GM21529 (cell line): ENCODE measurements at regions not wholly inside any gene's neighbourhood (a gene's known extent, or its start where the extent isn't known, plus 50 kb on each side); places are given as distances from the start of the nearest gene placed in this dataset.
"Not testable (repeated sequence)": the region's sequence is repeated elsewhere in the genome, so short reads cannot be mapped to it uniquely, and the experiment has no call there.

Experiments
- ATAC-seq: cut with Tn5 transposase; IDR thresholded peaks from one replicate; pipeline ENCODE4 v1.9.1; 2021; ENCODE audit not compliant: unreplicated experiment

DNA sequence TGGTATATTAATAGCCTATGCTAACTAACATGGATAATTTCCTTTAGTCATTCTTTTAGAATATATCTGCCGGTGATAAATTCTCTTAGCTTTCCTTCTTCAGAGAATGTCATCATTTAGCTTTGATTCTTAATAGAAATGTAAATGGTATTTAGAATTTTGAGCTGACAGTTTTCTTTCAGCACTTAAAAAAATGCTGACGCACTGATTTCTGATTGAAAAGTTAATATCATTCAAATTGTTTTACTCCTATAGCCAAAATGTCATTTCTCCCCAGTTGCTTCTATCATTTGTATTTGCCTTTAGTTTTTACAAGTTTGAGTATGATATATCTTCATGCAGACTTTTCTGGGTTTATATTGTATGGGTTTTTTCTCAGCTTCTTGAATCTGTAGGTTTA, 668.0 kb downstream of the LTN1 start:
- ATAC-seq, result no peak

DNA sequence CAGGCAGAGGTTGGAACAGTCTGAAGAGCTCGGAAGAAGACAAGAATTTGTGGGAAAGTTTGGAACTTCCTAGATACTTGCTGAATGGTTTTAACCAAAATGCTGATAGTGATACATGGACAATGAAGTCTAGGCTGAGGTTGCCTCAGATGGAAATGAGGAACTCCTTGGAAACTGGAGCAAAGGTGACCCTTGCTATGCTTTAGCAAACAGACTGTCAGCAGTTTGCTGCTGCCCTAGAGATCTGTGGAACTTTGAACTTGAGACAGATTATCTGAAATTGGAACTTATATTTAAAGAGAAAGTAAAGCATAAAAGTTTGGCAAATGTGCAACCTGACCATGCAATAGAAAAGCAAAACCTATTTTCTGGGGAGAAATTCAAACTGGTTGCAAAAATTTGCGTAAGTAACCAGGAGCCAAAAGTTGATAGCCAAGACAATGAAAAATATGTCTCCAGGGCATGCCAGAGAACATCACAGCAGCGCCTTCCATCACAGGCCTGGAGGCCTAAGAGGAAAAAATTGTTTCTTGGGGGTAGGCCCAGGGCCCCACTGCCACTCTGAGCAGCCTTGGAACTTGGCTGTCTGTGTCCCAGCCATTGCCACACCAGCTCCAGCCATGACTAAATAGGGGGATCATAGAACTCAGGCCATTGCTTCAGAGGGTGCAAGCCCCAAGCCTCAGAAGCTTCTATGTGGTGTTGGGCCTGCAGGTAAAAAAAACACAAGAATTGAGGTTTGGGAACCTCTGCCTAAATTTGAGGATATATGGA, 675.3 kb downstream of the LTN1 start:
- no peak for ATAC-seq

DNA sequence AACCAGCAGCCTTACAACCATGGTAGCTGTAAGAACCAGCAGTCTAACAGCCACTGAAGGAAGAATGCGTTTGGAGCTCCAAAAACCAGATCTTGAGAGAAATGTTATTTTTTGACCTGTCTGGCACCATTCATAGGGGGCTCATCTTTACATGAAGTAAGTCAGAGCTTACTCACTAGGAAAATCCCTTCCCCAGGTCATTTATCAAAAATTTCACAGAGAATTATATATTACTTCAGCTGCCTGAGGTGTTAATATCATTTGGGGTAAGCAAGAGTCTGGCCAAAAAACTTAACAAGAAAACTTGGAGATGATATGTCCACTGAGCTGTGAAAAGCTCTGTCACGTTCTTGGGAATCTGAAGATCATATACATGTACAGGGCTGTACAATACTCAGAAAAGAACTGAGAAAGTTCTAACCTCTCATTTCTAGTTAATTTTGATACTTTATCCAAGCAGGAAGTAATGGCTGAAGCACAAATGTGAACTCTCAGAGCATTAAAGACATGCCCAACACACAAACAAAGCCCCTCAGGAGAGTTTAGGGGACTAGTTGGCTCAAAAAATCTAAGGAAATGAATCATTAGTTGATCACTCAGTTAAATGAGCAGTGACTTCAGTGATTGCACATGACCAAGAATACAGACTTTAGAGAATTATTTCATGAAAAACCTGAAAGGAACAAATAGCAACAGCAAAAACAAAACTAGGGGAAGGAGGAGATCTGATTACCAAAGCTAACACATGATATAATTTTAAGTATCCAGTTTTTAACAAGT, 681.1 kb downstream of the LTN1 start:
- ATAC-seq, result no peak

DNA sequence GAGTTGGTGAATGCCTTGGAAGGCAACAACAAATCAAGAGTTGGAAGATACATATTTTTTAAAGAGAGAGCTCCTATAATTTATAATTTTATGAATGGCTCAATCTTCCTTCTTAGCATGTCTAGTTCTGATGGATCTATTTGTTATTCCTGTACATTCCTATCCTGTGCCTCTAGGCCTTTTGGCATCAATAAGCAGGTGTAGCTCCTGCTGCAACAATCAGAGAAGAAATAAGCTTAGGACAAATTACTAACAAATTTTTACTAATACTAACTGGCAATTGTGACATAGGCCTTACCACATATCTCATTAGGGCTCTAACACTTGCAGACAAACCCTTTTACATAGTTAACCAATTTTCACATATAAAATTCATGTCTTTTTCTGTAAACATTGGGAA, 682.0 kb downstream of the LTN1 start:
- no peak for ATAC-seq

DNA sequence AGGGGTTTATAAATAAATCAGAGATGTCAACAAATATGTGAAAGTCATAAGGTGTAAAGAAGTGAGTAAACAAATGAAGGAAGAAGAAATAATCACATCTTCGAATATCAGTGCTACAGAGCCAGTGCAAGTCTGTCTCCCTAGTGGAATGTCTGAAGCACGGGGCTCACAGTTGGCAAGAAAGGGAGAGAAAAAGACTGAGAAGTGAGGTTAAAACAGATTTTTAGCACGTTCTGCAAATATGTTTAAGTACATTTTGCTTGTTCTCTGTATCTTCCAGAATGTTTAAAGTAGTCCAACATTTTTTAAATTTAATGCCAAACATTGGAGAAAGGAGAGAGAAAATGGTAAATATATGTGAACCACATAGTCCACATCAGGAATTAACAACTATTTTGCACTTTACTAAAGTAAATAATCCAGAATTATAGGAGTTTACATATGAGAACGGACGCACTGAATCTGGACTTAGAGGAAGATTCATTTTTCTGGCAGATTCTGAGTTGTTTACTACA, 682.4 kb downstream of the LTN1 start:
- no peak for ATAC-seq

DNA sequence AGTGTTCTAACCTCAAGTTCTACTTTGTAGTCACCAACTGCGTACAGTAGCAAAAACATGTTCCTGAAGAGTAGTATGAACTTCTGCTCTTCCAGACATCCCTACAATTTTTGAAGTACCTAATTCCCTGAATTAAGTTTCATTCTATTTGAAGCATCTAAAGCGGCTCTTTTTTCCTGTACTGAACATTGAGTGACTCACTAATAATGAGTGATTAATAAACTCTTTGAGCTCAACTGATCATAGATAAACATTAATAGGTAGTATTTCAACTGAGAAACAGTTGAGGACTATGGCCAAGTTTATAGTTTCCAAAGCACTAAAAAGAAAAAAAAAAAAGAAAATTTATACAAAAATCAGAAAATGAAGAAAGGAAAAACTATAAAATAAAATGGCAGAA, 683.1 kb downstream of the LTN1 start:
- no peak for ATAC-seq

DNA sequence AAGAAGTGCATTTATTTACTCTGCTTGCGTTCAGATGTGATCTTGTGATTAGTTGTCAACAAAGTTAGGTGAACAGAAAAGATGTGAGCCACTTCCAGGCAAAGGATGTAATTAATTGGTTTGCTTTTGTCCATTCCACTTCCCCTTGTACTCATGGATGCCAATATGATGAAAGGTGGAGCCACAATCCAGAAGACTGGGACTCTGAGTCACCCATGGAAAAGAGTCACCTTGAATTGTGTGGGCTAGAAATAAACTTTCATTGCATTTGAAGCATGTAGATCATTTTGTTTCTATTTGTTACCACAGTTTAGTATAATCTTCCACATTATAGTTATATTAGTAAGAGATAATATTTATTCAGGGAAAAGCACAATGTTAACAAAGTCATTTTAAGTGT, 684.2 kb downstream of the LTN1 start:
- ATAC-seq, result no peak

DNA sequence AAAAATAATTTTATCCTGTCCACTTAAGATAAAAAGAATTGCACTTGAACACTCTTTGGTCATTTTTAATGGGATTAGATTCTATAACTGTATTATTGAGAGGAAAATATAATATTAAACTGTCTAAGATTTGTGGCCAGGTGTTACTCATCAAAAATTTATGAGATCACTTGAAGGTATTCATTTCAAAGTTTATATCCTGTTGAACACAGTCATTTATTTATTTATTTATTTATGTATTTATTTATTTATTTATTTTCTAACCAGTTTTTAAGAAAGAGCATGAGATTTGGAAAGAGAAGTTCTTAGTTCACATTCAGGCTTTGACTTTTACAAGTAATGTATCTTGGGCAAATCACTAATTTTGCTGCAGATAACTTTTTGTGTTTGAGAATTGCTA, 692.7 kb downstream of the LTN1 start:
- ATAC-seq, result no peak

DNA sequence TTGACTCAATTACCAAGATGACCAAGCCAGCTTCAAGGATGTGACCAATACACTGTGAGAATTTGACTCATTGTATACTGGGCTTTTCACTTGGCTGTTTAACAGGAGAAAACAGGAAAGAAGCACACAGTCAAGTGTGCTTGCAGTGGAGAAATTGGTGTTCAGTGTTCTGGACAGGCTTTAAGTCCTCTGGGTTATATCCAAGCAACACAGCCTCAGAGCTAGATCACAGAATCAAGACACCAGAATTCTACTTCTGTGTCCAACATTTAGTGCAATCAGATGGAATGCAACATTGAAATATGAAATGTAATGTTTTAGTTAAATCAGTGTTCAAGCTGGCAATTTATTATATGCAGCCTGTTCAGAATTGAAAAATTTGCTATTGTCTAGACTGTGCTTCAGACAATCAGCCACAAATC, 694.4 kb downstream of the LTN1 start:
- ATAC-seq, result no peak

DNA sequence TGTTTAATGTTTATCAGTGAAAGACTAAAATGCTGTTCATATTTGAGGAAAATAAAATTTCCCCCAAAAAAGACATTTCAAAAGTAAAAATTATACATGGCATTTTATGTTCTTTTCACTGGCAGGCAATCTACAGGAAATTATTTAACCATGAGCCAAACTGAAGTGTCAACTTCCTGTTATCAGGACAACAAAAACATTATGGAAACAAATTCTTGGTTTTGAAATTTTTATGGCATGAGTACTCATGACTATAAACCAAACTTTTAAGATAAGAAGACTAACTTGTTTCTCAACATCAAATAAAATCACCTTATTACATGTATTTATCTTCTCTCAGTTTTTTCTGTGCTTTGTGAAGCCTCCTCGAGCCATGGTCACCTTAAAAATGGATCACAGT, 698.6 kb downstream of the LTN1 start:
- ATAC-seq, result no peak

DNA sequence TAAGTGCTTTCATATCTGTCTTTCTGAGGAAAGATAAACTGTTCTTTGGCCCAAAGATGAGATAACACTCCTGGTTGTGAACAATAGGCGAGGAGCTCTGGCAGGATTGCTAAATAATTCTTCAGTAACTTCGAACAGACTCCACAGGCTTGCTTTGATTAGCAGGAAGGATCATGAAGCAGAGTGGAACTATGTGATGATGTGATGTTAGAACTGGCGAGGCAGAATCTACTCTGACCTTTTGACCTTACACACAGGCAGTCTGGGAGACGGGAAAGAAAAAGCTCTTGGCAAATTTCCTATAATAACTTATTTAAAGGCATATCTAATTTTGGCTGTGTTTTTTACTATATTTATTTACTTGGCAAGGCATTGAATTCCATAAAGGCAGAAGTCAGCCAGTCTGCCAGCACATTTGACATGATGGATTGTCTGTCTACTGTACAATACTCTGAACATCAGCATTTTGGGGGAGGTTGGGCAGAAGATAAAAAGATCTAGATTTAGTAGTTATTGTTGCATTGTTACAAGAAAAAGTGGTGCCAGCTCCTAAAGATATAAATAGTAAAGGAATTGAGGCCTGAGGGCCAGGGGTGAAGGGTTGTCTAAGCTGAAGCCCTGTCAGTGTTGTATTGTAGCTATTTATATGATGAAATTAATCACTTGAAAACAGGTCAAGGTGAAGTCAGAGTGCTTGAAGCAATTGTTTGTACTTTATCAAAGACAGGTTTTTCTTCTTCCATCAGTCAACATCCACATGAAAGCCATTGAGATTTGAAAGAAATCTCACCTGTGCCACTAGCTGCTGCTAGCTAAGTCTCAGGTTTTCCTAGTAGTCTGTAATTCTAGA, 708.8 kb downstream of the LTN1 start:
- ATAC-seq, result no peak

DNA sequence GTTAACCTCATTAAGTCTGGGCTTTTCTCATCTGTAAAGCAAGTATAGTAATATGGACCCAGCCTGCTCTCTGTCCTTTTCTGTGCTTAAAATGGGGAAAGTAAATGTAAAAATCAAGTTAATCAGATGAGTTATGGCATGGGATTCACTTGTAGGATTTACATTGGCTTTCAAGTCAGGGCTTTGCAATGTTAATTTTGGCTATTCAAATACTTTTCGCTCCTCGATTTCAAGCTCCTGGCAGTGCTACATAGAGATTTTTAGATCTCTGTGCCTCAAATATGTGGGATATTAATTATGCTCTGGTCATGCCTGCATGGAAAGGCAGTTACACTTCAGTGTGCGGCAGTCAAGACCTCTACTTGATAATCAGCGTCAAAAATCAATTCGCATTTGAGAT, 709.8 kb downstream of the LTN1 start:
- no peak for ATAC-seq

DNA sequence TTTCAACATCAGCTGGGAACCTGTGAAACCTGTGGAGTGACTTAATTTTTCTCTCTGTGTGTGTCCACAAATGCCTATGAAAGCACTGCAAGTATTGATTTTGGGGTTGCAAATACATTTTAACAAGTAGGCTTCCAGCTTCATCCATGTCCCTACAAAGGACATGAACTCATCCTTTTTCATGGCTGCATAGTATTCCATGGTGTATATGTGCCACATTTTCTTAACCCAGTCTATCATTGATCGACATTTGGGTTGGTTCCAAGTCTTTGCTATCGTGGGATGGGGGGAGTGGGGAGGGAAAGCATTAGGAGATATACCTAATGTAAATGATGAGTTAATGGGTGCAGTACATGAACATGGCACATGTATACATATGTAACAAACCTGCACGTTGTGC, 711.3 kb downstream of the LTN1 start:
- ATAC-seq, result not testable (repeated sequence)

DNA sequence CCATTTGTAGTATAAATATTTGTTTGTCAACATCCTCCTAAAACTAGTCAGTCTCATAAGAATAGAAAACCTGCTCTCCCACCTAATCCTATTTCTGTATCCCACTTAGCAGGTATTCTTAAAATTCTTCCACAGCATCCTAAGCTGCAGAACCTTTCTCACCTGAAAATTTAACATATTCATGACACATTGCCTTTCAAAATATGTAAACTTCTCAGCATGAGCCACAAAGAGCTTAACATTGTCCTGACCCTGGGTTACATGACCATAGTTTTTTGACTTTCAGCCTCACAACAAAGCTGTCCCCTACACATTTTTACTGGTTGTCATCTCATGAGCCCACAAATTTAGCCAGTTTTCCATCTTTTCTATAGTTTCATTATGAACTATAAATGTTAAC, 712.1 kb downstream of the LTN1 start:
- no peak for ATAC-seq

DNA sequence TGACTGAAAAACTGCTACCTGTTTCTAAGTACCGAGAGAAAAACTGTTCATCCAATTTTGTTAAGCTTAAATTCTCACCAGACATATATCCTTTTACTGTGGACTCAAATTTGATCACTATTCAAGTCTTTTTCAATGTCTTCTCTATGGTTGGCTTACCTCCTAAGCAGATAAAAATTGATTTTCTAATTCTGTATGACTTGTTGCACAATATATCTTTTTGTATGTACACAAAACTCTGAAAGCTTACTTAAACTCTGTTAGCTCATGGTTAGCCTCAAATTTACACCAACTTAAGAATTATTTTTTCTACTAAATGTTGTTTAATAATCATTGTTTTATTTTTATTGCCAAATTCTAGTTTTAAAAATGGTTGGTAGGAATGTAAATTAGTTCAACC, 715.4 kb downstream of the LTN1 start:
- no peak for ATAC-seq

DNA sequence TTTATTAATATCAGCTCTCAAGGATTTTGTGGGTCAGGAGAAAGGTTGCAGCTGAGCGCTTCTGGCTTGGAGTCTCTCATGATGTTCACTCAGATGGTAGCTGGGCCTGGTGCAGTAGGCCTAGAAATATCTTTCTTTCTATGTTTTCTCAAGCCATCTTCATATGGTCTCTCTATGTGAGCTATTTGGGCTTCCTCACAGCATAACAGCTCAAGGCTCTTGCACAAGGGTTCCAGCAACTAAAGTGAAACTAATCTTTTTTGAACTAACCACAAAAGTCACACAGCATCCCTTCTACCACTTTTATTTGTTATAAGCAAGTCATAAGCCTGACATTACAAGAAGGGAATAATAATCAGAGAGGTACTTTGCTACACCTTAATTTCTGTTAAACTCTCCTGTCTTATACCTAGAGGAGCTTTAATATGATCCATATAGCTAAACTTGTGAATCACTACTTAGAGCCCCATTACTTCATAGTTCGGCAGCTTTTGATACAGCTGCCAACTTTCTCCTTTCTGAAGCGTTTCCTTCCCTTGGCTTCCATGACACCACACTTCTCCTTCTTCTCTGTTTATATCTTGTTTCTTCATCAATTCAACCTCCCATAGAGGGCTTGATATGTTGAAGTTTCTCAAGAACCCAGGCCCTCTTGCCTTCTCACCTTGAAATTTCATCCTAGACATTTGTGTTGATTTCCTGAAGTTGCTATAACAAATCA, 720.2 kb downstream of the LTN1 start:
- ATAC-seq, result no peak

DNA sequence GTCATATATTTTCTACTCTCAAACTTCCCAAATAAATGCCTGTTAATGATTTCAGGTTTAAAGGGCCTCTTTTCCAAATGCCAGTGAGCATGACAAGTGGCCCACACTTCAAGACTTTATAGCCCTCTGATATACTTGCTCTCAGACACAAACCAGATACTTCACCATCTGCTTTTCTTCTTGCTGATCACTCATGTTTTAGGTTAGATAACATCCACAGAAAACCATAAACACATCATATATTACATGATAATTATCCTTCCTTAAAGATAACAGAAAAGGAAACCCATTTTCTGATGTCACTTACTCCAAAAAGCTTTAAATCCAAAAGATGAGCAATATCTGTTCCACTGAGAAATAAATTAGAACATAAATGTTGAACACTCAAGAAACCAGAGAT, 723.5 kb downstream of the LTN1 start:
- ATAC-seq, result no peak

DNA sequence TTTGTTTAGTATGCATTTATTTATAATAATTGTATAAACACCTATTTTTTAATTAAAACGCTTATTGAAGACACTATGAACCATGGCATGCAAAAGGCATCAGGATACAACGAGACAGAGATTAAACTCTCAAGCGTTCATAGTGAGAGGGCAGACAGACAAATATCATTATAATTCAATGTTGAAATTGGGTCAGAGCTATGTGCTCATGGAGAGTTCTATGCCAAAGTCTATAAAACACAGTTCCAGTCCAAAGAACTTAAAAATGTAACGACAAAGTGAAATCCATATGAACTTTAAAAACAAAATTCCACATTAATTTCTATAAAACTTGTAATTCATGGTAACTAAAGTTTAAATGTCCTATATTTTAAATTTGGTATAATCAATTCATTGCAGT, 724.0 kb downstream of the LTN1 start:
- no peak for ATAC-seq

DNA sequence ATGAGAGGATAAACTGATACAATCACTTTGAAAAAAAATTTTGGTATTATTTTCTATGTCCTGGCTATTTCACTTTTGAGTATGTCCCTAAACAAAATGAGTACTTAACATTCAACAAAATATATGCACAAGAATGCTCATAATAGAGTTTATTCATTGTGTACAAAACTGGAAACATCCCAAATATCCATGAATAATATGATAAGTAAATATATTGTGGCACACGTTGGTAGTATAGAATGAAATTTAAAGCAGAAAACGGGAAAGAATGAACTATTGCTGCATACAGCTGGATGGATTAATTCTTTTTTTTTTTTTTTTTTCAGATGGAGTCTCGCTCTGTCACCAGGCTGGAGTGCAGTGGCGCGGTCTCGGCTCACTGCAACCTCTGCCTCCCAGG, 725.2 kb downstream of the LTN1 start:
- ATAC-seq, result no peak

DNA sequence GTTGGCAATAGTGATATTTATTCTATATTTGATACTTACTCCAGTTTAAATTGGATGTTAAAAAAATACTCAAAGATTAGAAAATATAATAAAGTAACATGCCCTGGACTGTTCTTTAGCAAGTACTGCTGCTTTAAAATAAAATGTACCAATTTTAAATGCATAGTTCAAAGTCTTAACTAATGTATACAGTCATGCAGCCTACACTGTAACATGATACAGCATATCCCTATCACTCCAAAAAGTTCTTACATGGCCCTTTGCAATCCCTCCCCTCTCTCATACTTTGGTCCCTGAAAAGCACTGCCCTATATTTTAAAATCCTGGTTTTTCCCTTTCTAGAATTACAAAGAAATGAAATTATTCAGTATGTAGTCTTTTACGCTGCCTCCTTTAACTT, 726.6 kb downstream of the LTN1 start:
- ATAC-seq, result no peak

DNA sequence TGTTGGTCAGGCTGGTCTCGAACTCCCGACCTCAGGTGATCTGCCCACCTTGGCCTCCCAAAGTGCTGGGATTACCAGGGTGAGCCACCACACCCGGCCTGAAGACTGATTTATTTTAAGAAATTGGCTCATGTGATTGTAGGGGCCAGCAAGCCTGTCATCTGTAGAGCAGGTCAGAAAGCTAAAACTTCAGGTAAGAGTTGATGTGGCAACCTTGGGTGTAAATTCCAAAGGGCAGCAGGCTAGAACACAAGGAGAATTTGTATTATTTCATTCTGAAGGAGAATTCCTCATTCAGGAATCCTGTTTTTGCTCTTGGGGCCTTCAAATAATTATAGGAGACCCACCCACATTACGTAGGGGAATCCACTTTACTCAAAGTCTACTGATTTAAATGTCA, 728.7 kb downstream of the LTN1 start:
- ATAC-seq, result no peak
